ENCODE measurements at regions not wholly inside any gene's neighbourhood (a gene's known extent, or its start where the extent isn't known, plus 50 kb on each side); places are given as distances from the start of the nearest gene placed in this dataset.
"Not testable (repeated sequence)": the region's sequence is repeated elsewhere in the genome, so short reads cannot be mapped to it uniquely, and the experiment has no call there.

GRCh38 chr10:118430190-118430589, 88.1 kb upstream of the FAM204A start:
- Histone ChIP-seq H3K9ac (ENCODE audit: low read depth in 1 of 2, low read length in 2 of 2) (no peak overlapping the region), H3K4me3 (ENCODE audit: low read length in 2 of 2) (no peak overlapping the region), H3K27ac (ENCODE audit: low read depth in 2 of 2, low read length in 2 of 2) (no peak overlapping the region), H3K36me3 (ENCODE audit: control insufficient read depth in 2 of 2, insufficient read depth in 2 of 2, low read length in 2 of 2) (no peaks in the 10 kb centered on the region), H3K27me3 (ENCODE audit: control insufficient read depth in 2 of 2, insufficient read depth in 2 of 2, low read length in 2 of 2) (no peaks in the 10 kb centered on the region), H3K4me1 (ENCODE audit: control insufficient read depth in 2 of 2, insufficient read depth in 2 of 2, low read length in 2 of 2) (no peaks in the 10 kb centered on the region), H3K9me3 (ENCODE audit: control insufficient read depth in 2 of 2, low read length in 2 of 2) (no peaks in the 10 kb centered on the region)

GRCh38 chr10:118423800-118424442, 81.8 kb upstream of the FAM204A start:
- Histone ChIP-seq H3K27ac (ENCODE audit: low read depth in 2 of 2, low read length in 2 of 2) (no peak overlapping the region), H3K9ac (ENCODE audit: low read depth in 1 of 2, low read length in 2 of 2) (no peak overlapping the region), H3K9me3 (ENCODE audit: control insufficient read depth in 2 of 2, low read length in 2 of 2) (no peaks in the 10 kb centered on the region), H3K4me1 (ENCODE audit: control insufficient read depth in 2 of 2, insufficient read depth in 2 of 2, low read length in 2 of 2) (no peaks in the 10 kb centered on the region), H3K27me3 (ENCODE audit: control insufficient read depth in 2 of 2, insufficient read depth in 2 of 2, low read length in 2 of 2) (peaks cover 0 to 3% of the 10 kb centered on the region in 2 donors), H3K36me3 (ENCODE audit: control insufficient read depth in 2 of 2, insufficient read depth in 2 of 2, low read length in 2 of 2) (no peaks in the 10 kb centered on the region), H3K4me3 (ENCODE audit: low read length in 2 of 2) (no peak overlapping the region)

- Histone ChIP-seq H3K27ac (ENCODE audit: low read depth in 2 of 2, low read length in 2 of 2) (no peak overlapping the region), H3K36me3 (ENCODE audit: control insufficient read depth in 2 of 2, insufficient read depth in 2 of 2, low read length in 2 of 2) (no peaks in the 10 kb centered on the region), H3K4me1 (ENCODE audit: control insufficient read depth in 2 of 2, insufficient read depth in 2 of 2, low read length in 2 of 2) (no peaks in the 10 kb centered on the region), H3K9me3 (ENCODE audit: control insufficient read depth in 2 of 2, low read length in 2 of 2) (no peaks in the 10 kb centered on the region), H3K9ac (ENCODE audit: low read depth in 1 of 2, low read length in 2 of 2) (no peak overlapping the region), H3K4me3 (ENCODE audit: low read length in 2 of 2) (no peak overlapping the region), H3K27me3 (ENCODE audit: control insufficient read depth in 2 of 2, insufficient read depth in 2 of 2, low read length in 2 of 2) (peaks cover 0 to 3% of the 10 kb centered on the region in 2 donors)
Observed at GRCh38 chr10:118422241-118422640, 80.1 kb upstream of the FAM204A start.

- not testable (repeated sequence) for H3K9ac ChIP-seq (ENCODE audit: low read depth in 1 of 2, low read length in 2 of 2); H3K4me3 ChIP-seq (ENCODE audit: low read length in 2 of 2); H3K9me3 ChIP-seq (ENCODE audit: control insufficient read depth in 2 of 2, low read length in 2 of 2); H3K4me1 ChIP-seq (ENCODE audit: control insufficient read depth in 2 of 2, insufficient read depth in 2 of 2, low read length in 2 of 2); H3K27me3 ChIP-seq (ENCODE audit: control insufficient read depth in 2 of 2, insufficient read depth in 2 of 2, low read length in 2 of 2); H3K36me3 ChIP-seq (ENCODE audit: control insufficient read depth in 2 of 2, insufficient read depth in 2 of 2, low read length in 2 of 2); H3K27ac ChIP-seq (ENCODE audit: low read depth in 2 of 2, low read length in 2 of 2)
Observed at GRCh38 chr10:118420049-118420448, 77.9 kb upstream of the FAM204A start.

DNA sequence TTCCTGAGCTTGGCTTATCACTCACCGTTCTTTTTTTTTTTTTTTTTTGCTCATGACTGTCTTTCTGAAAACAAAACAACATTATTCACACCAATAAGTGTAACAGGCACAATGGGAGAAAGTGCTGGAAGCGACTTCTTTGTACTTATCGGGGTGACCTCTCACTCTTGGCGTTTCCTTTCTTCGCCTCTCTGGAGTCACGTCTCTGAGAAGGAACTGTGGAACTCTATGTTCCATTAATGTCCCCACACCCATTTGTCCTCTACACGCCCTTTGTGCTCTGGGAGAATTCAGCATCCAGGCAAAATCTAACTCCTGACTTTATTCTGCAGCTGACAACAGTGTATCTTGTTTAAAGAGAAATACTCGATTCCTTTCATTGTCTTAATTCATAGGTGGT, 70.8 kb upstream of the FAM204A start:
- Histone ChIP-seq H3K27me3 (ENCODE audit: control insufficient read depth in 2 of 2, insufficient read depth in 2 of 2, low read length in 2 of 2) (peaks cover 0 to 2% of the 10 kb centered on the region in 2 donors), H3K9me3 (ENCODE audit: control insufficient read depth in 2 of 2, low read length in 2 of 2) (no peaks in the 10 kb centered on the region), H3K4me3 (ENCODE audit: low read length in 2 of 2) (no peak overlapping the region), H3K27ac (ENCODE audit: low read depth in 2 of 2, low read length in 2 of 2) (no peak overlapping the region), H3K4me1 (ENCODE audit: control insufficient read depth in 2 of 2, insufficient read depth in 2 of 2, low read length in 2 of 2) (no peaks in the 10 kb centered on the region), H3K9ac (ENCODE audit: low read depth in 1 of 2, low read length in 2 of 2) (no peak overlapping the region), H3K36me3 (ENCODE audit: control insufficient read depth in 2 of 2, insufficient read depth in 2 of 2, low read length in 2 of 2) (no peaks in the 10 kb centered on the region)

- no peaks in the 10 kb centered on the region for H3K4me1 ChIP-seq (ENCODE audit: control insufficient read depth in 2 of 2, insufficient read depth in 2 of 2, low read length in 2 of 2)
- H3K4me3 ChIP-seq (ENCODE audit: low read length in 2 of 2): no peak overlapping the region
- no peak overlapping the region for H3K27ac ChIP-seq (ENCODE audit: low read depth in 2 of 2, low read length in 2 of 2)
- H3K36me3 ChIP-seq (ENCODE audit: control insufficient read depth in 2 of 2, insufficient read depth in 2 of 2, low read length in 2 of 2): no peaks in the 10 kb centered on the region
- H3K9ac ChIP-seq (ENCODE audit: low read depth in 1 of 2, low read length in 2 of 2): no peak overlapping the region
- peaks cover 0 to 2% of the 10 kb centered on the region in 2 donors for H3K27me3 ChIP-seq (ENCODE audit: control insufficient read depth in 2 of 2, insufficient read depth in 2 of 2, low read length in 2 of 2)
- no peaks in the 10 kb centered on the region for H3K9me3 ChIP-seq (ENCODE audit: control insufficient read depth in 2 of 2, low read length in 2 of 2)
Observed at GRCh38 chr10:118412132-118412760, 70.1 kb upstream of the FAM204A start.

GRCh38 chr10:118409295-118409694, 67.2 kb upstream of the FAM204A start:
- H3K4me3 ChIP-seq (ENCODE audit: low read length in 2 of 2): no peak overlapping the region
- H3K27me3 ChIP-seq (ENCODE audit: control insufficient read depth in 2 of 2, insufficient read depth in 2 of 2, low read length in 2 of 2): peaks cover 0 to 2% of the 10 kb centered on the region in 2 donors
- H3K9ac ChIP-seq (ENCODE audit: low read depth in 1 of 2, low read length in 2 of 2): no peak overlapping the region
- no peak overlapping the region for H3K27ac ChIP-seq (ENCODE audit: low read depth in 2 of 2, low read length in 2 of 2)
- H3K9me3 ChIP-seq (ENCODE audit: control insufficient read depth in 2 of 2, low read length in 2 of 2): no peaks in the 10 kb centered on the region
- H3K36me3 ChIP-seq (ENCODE audit: control insufficient read depth in 2 of 2, insufficient read depth in 2 of 2, low read length in 2 of 2): no peaks in the 10 kb centered on the region
- no peaks in the 10 kb centered on the region for H3K4me1 ChIP-seq (ENCODE audit: control insufficient read depth in 2 of 2, insufficient read depth in 2 of 2, low read length in 2 of 2)

- no peaks in the 10 kb centered on the region for H3K4me1 ChIP-seq (ENCODE audit: control insufficient read depth in 2 of 2, insufficient read depth in 2 of 2, low read length in 2 of 2)
- no peak overlapping the region for H3K4me3 ChIP-seq (ENCODE audit: low read length in 2 of 2)
- H3K9ac ChIP-seq (ENCODE audit: low read depth in 1 of 2, low read length in 2 of 2): no peak overlapping the region
- no peaks in the 10 kb centered on the region for H3K9me3 ChIP-seq (ENCODE audit: control insufficient read depth in 2 of 2, low read length in 2 of 2)
- H3K36me3 ChIP-seq (ENCODE audit: control insufficient read depth in 2 of 2, insufficient read depth in 2 of 2, low read length in 2 of 2): no peaks in the 10 kb centered on the region
- H3K27me3 ChIP-seq (ENCODE audit: control insufficient read depth in 2 of 2, insufficient read depth in 2 of 2, low read length in 2 of 2): peaks cover 2 to 5% of the 10 kb centered on the region in 2 donors
- no peak overlapping the region for H3K27ac ChIP-seq (ENCODE audit: low read depth in 2 of 2, low read length in 2 of 2)
Observed at GRCh38 chr10:118408181-118408580, 66.1 kb upstream of the FAM204A start.

DNA sequence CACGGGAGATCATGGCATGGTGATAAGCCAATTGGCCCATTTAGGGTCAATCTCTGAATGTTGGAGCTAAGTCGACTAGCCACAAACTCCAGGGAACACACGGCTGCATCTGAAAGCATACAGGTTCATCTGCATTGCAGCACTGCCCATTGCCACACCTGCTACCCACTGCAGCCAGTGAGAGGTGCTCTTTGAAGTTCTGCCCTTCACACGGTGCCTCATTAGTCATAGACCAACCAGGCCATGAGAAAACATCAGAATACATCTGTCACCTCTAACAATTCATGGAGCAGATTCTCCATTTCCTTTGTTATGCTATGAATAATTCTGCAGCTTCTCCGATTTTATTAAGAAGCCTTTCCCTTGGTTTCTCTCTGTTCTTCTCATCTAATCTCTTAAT, 65.7 kb upstream of the FAM204A start:
- H3K9ac ChIP-seq (ENCODE audit: low read depth in 1 of 2, low read length in 2 of 2): no peak overlapping the region
- no peaks in the 10 kb centered on the region for H3K9me3 ChIP-seq (ENCODE audit: control insufficient read depth in 2 of 2, low read length in 2 of 2)
- peaks cover 2 to 5% of the 10 kb centered on the region in 2 donors for H3K27me3 ChIP-seq (ENCODE audit: control insufficient read depth in 2 of 2, insufficient read depth in 2 of 2, low read length in 2 of 2)
- H3K27ac ChIP-seq (ENCODE audit: low read depth in 2 of 2, low read length in 2 of 2): no peak overlapping the region
- no peak overlapping the region for H3K4me3 ChIP-seq (ENCODE audit: low read length in 2 of 2)
- no peaks in the 10 kb centered on the region for H3K4me1 ChIP-seq (ENCODE audit: control insufficient read depth in 2 of 2, insufficient read depth in 2 of 2, low read length in 2 of 2)
- H3K36me3 ChIP-seq (ENCODE audit: control insufficient read depth in 2 of 2, insufficient read depth in 2 of 2, low read length in 2 of 2): no peaks in the 10 kb centered on the region

DNA sequence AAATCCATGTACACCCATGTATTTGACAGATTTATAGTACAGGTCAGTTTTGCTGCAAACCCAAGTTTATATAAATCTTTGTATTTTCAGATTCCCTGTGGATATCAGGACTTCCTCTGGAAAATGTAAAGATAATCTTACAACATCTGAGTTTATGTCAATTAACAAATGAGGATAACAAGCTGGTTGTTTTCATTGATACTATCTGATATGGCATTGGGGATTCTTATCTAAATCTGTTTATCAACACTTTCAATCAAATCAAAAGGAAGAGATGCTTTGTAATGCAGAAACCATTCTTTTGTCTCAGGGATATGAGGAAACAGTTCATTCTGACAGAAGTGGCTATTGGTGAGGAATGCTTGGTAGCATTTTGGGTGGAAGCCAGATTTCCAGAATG, 64.9 kb upstream of the FAM204A start:
- H3K4me3 ChIP-seq (ENCODE audit: low read length in 2 of 2): no peak overlapping the region
- no peak overlapping the region for H3K9ac ChIP-seq (ENCODE audit: low read depth in 1 of 2, low read length in 2 of 2)
- no peaks in the 10 kb centered on the region for H3K4me1 ChIP-seq (ENCODE audit: control insufficient read depth in 2 of 2, insufficient read depth in 2 of 2, low read length in 2 of 2)
- peaks cover 2 to 5% of the 10 kb centered on the region in 2 donors for H3K27me3 ChIP-seq (ENCODE audit: control insufficient read depth in 2 of 2, insufficient read depth in 2 of 2, low read length in 2 of 2)
- H3K27ac ChIP-seq (ENCODE audit: low read depth in 2 of 2, low read length in 2 of 2): no peak overlapping the region
- no peaks in the 10 kb centered on the region for H3K9me3 ChIP-seq (ENCODE audit: control insufficient read depth in 2 of 2, low read length in 2 of 2)
- H3K36me3 ChIP-seq (ENCODE audit: control insufficient read depth in 2 of 2, insufficient read depth in 2 of 2, low read length in 2 of 2): no peaks in the 10 kb centered on the region
